A673 (cell line): ENCODE measurements at regions not wholly inside any gene's neighbourhood (a gene's known extent, or its start where the extent isn't known, plus 50 kb on each side); places are given as distances from the start of the nearest gene placed in this dataset.

Experiments used
- BruUV-seq: library from RNA; stranded (reverse); fragments of 400-500 nt; replicated peaks from 2 replicates; lab custom pipeline; 2021; lab: Mats Ljungman, UMichigan
- CTCF ChIA-PET: fragments of 300-600 bp; sonication (Branson Sonifier 250); formaldehyde crosslinking; loops from one replicate; lab custom pipeline; 2022; ENCODE audit warnings: antibody characterized with exemption; lab: Charles Lee
- POLR2A ChIA-PET: fragments of 300-600 bp; sonication (Branson Sonifier 250); formaldehyde crosslinking; loops from one replicate; lab custom pipeline; 2022; ENCODE audit warnings: antibody characterized with exemption; ENCODE audit not compliant: low non-redundant PET; lab: Charles Lee
- DNase-seq: peaks from one replicate; pipeline ENCODE4 v3.0.0-alpha.2; 2015; ENCODE audit warnings: low spot score
- H3K27ac ChIP-seq: fragments of 200-600 bp; sonication (generic); 2 replicates; pipeline ENCODE4 v1.5.1; 2016; ENCODE audit warnings: mixed run types, low read depth, mild to moderate bottlenecking, mixed read lengths, antibody characterized with exemption, low read length; ENCODE audit not compliant: poor library complexity, severe bottlenecking
- H3K27me3 ChIP-seq: fragments of 200-600 bp; sonication (generic); replicated peaks from 2 replicates; pipeline ENCODE4 v1.6.1; 2017; ENCODE audit warnings: mixed run types, low read depth, mild to moderate bottlenecking, mixed read lengths, antibody characterized with exemption, low read length; ENCODE audit not compliant: insufficient read depth, poor library complexity
- H3K36me3 ChIP-seq: fragments of 200-600 bp; sonication (generic); 2 replicates; pipeline ENCODE4 v1.6.1; 2016; ENCODE audit warnings: mixed run types, mild to moderate bottlenecking, mixed read lengths, antibody characterized with exemption, low read length; ENCODE audit not compliant: insufficient read depth, poor library complexity, severe bottlenecking
- H3K4me1 ChIP-seq: fragments of 200-600 bp; sonication (generic); 2 replicates; pipeline ENCODE4 v1.6.1; 2017; ENCODE audit warnings: mixed run types, mild to moderate bottlenecking, mixed read lengths, antibody characterized with exemption, low read length; ENCODE audit not compliant: insufficient read depth, poor library complexity, severe bottlenecking
- H3K4me3 ChIP-seq: fragments of 200-600 bp; sonication (generic); 2 replicates; pipeline ENCODE4 v1.5.1; 2016; ENCODE audit warnings: low read depth, mixed run types, mild to moderate bottlenecking, mixed read lengths, low read length; ENCODE audit not compliant: poor library complexity, severe bottlenecking
- H3K9me3 ChIP-seq: fragments of 200-600 bp; sonication (generic); 2 replicates; pipeline ENCODE4 v1.6.1; 2016; ENCODE audit warnings: mixed run types, low read depth, mild to moderate bottlenecking, mixed read lengths, antibody characterized with exemption, low read length; ENCODE audit not compliant: poor library complexity, severe bottlenecking
- CTCF ChIP-seq: fragments of 300-800, 200-600 bp; sonication (generic); conservative IDR thresholded peaks from 2 replicates; pipeline ENCODE4 v1.5.1; 2017; ENCODE audit warnings: low read depth, mild to moderate bottlenecking, antibody characterized with exemption, low read length, moderate library complexity, mixed read lengths
- EZH2 ChIP-seq: fragments of 200-600 bp; sonication (generic); IDR thresholded peaks from 2 replicates; pipeline ENCODE4 v1.6.1; 2017; ENCODE audit warnings: borderline replicate concordance, low read depth, mild to moderate bottlenecking, mixed read lengths, antibody characterized with exemption, low read length; ENCODE audit not compliant: poor library complexity, severe bottlenecking
- intact Hi-C: fragments of 100-400 bp; cut with micrococcal nuclease; formaldehyde crosslinking; loops from one replicate; pipeline ENCODE4 v1.10.0; 2022; ENCODE audit not compliant: unreplicated experiment

- no peaks in the 10 kb centered on the region for H3K4me1 ChIP-seq
- no peak overlapping the region for H3K4me3 ChIP-seq
- no peaks in the 10 kb centered on the region for H3K27me3 ChIP-seq
- TF ChIP-seq EZH2 (no peak), CTCF (no peak)
- intact Hi-C loops, result no loop called here
- POLR2A ChIA-PET, result no interaction called here
- no peak overlapping the region for H3K27ac ChIP-seq
- BruUV-seq, result no TSS peak
- H3K9me3 ChIP-seq, result no peaks in the 10 kb centered on the region
- CTCF ChIA-PET, result no interaction called here
- H3K36me3 ChIP-seq, result no peaks in the 10 kb centered on the region
- DNase-seq, result no peak
Observed at GRCh38 chr2:241986836-241987641, 117.5 kb downstream of the RTP5 start.

- POLR2A ChIA-PET, result no interaction called here
- CTCF ChIA-PET, result no interaction called here
Observed at GRCh38 chr2:241987726-241988125, 118.2 kb downstream of the RTP5 start.

GRCh38 chr2:241988146-241988545 is 118.6 kb downstream of the RTP5 start:
- H3K27ac ChIP-seq, result no peak overlapping the region
- BruUV-seq, result no TSS peak
- ChIA-PET POLR2A (no interaction called here), CTCF (no interaction called here)
- no peak for DNase-seq
- no peaks in the 10 kb centered on the region for H3K9me3 ChIP-seq
- no peaks in the 10 kb centered on the region for H3K27me3 ChIP-seq
- intact Hi-C loops, result no loop called here
- no peaks in the 10 kb centered on the region for H3K36me3 ChIP-seq
- H3K4me1 ChIP-seq, result no peaks in the 10 kb centered on the region
- TF ChIP-seq EZH2, result no peak
- no peak for TF ChIP-seq CTCF
- no peak overlapping the region for H3K4me3 ChIP-seq

More at GRCh38 chr2:241987726-241988125, 118.2 kb downstream of the RTP5 start:
- no peaks in the 10 kb centered on the region for H3K36me3 ChIP-seq
- intact Hi-C loops, result no loop called here
- TF ChIP-seq CTCF, result no peak
- no peak for TF ChIP-seq EZH2
- DNase-seq, result no peak
- H3K4me1 ChIP-seq, result no peaks in the 10 kb centered on the region
- no TSS peak for BruUV-seq
- no peaks in the 10 kb centered on the region for H3K27me3 ChIP-seq
- no peak overlapping the region for H3K27ac ChIP-seq
- no peak overlapping the region for H3K4me3 ChIP-seq
- H3K9me3 ChIP-seq, result no peaks in the 10 kb centered on the region
